Immature natural killer cell (primary cell): ENCODE measurements at regions not wholly inside any gene's neighbourhood (a gene's known extent, or its start where the extent isn't known, plus 50 kb on each side); places are given as distances from the start of the nearest gene placed in this dataset.
"Not testable (repeated sequence)": the region's sequence is repeated elsewhere in the genome, so short reads cannot be mapped to it uniquely, and the experiment has no call there.

Source experiments
- DNase-seq, 3 donors: peaks; one replicate each; pipeline ENCODE4 v3.0.0; 2022; ENCODE audit warnings: mixed read lengths in 1 of 3
- H3K27ac Mint-ChIP-seq, 6 donors: one replicate each; pipeline ENCODE4 v1.8.0; 2020; ENCODE audit warnings: mixed read lengths in 6 of 6, mild to moderate bottlenecking in 5 of 6, inconsistent platforms in 4 of 6, moderate library complexity in 3 of 6
- H3K27me3 Mint-ChIP-seq, 3 donors: one replicate each; pipeline ENCODE4 v1.8.0; 2020 to 2021; ENCODE audit warnings: low read depth in 3 of 3, mild to moderate bottlenecking in 3 of 3, mixed read lengths in 3 of 3, moderate library complexity in 3 of 3, inconsistent platforms in 1 of 3
- H3K36me3 Mint-ChIP-seq, 3 donors: one replicate each; pipeline ENCODE4 v1.8.0; 2020; ENCODE audit warnings: mixed read lengths in 3 of 3, inconsistent platforms in 2 of 3, mild to moderate bottlenecking in 2 of 3
- H3K4me1 Mint-ChIP-seq, 2 donors: one replicate each; pipeline ENCODE4 v1.8.0; 2020; ENCODE audit warnings: inconsistent platforms in 2 of 2, mild to moderate bottlenecking in 2 of 2, mixed read lengths in 2 of 2, moderate library complexity in 1 of 2
- H3K4me3 Mint-ChIP-seq, 5 donors: one replicate each; pipeline ENCODE4 v1.8.0; 2020; ENCODE audit warnings: mild to moderate bottlenecking in 5 of 5, mixed read lengths in 5 of 5, inconsistent platforms in 3 of 5, moderate library complexity in 3 of 5
- H3K9me3 Mint-ChIP-seq, 6 donors: one replicate each; pipeline ENCODE4 v1.8.0; 2020; ENCODE audit warnings: mild to moderate bottlenecking in 6 of 6, mixed read lengths in 6 of 6, inconsistent platforms in 4 of 6, moderate library complexity in 3 of 6

- not testable (repeated sequence) for H3K27ac Mint-ChIP-seq, H3K36me3 Mint-ChIP-seq, H3K9me3 Mint-ChIP-seq, H3K4me1 Mint-ChIP-seq, H3K4me3 Mint-ChIP-seq, H3K27me3 Mint-ChIP-seq, DNase-seq
Measured at GRCh38 chr18:9007700-9008099, 94.8 kb upstream of the NDUFV2 start.

GRCh38 chr18:9008200-9008708, 94.2 kb upstream of the NDUFV2 start:
- H3K9me3 Mint-ChIP-seq, result peaks cover 0 to 2% (median 0%) of the 10 kb centered on the region in 6 donors
- H3K4me3 Mint-ChIP-seq, result no peak overlapping the region
- H3K27me3 Mint-ChIP-seq, result peaks cover 1 to 8% (median 5%) of the 10 kb centered on the region in 3 donors
- no peaks in the 10 kb centered on the region for H3K4me1 Mint-ChIP-seq
- H3K27ac Mint-ChIP-seq, result no peak overlapping the region
- H3K36me3 Mint-ChIP-seq, result no peaks in the 10 kb centered on the region
- DNase-seq, result no peak

- H3K9me3 Mint-ChIP-seq, result peaks cover 0 to 2% (median 0%) of the 10 kb centered on the region in 6 donors
- peaks cover 0 to 4% (median 1%) of the 10 kb centered on the region in 3 donors for H3K27me3 Mint-ChIP-seq
- no peaks in the 10 kb centered on the region for H3K36me3 Mint-ChIP-seq
- no peak for DNase-seq
- no peak overlapping the region for H3K4me3 Mint-ChIP-seq
- no peaks in the 10 kb centered on the region for H3K4me1 Mint-ChIP-seq
- no peak overlapping the region for H3K27ac Mint-ChIP-seq
Measured at GRCh38 chr18:9008709-9009635, 93.5 kb upstream of the NDUFV2 start.

GRCh38 chr18:9009703-9010488, 92.6 kb upstream of the NDUFV2 start:
- no peak overlapping the region for H3K4me3 Mint-ChIP-seq
- H3K27ac Mint-ChIP-seq, result no peak overlapping the region
- no peaks in the 10 kb centered on the region for H3K9me3 Mint-ChIP-seq
- H3K27me3 Mint-ChIP-seq, result peaks cover 1 to 4% (median 2%) of the 10 kb centered on the region in 3 donors
- H3K4me1 Mint-ChIP-seq, result no peaks in the 10 kb centered on the region
- no peak for DNase-seq
- no peaks in the 10 kb centered on the region for H3K36me3 Mint-ChIP-seq

GRCh38 chr18:9011431-9011830, 91.1 kb upstream of the NDUFV2 start:
- H3K27ac Mint-ChIP-seq, result no peak overlapping the region
- no peak for DNase-seq
- peaks cover 0 to 4% (median 2%) of the 10 kb centered on the region in 3 donors for H3K27me3 Mint-ChIP-seq
- no peaks in the 10 kb centered on the region for H3K4me1 Mint-ChIP-seq
- no peaks in the 10 kb centered on the region for H3K36me3 Mint-ChIP-seq
- no peaks in the 10 kb centered on the region for H3K9me3 Mint-ChIP-seq
- H3K4me3 Mint-ChIP-seq, result no peak overlapping the region

- H3K4me1 Mint-ChIP-seq, result peaks cover 0 to 6% of the 10 kb centered on the region in 2 donors
- H3K27me3 Mint-ChIP-seq, result peaks cover 0 to 4% (median 2%) of the 10 kb centered on the region in 3 donors
- H3K36me3 Mint-ChIP-seq, result no peaks in the 10 kb centered on the region
- no peaks in the 10 kb centered on the region for H3K9me3 Mint-ChIP-seq
- no peak overlapping the region for H3K27ac Mint-ChIP-seq
- DNase-seq, result no peak
- H3K4me3 Mint-ChIP-seq, result no peak overlapping the region
Measured at GRCh38 chr18:9013926-9014373, 88.5 kb upstream of the NDUFV2 start.

- no peak for DNase-seq
- Mint-ChIP-seq H3K4me1 (peaks cover 0 to 6% of the 10 kb centered on the region in 2 donors), H3K9me3 (no peaks in the 10 kb centered on the region), H3K4me3 (no peak overlapping the region), H3K27me3 (peaks cover 0 to 2% (median 0%) of the 10 kb centered on the region in 3 donors), H3K36me3 (no peaks in the 10 kb centered on the region), H3K27ac (no peak overlapping the region)
Measured at GRCh38 chr18:9015689-9016088, 86.8 kb upstream of the NDUFV2 start.

- peak overlapping the region in 1 of 5 donors; percentile 82 for H3K4me3 Mint-ChIP-seq
- no peak for DNase-seq
- H3K27me3 Mint-ChIP-seq, result peaks cover 0 to 2% (median 0%) of the 10 kb centered on the region in 3 donors
- peaks cover 0 to 6% of the 10 kb centered on the region in 2 donors for H3K4me1 Mint-ChIP-seq
- no peaks in the 10 kb centered on the region for H3K36me3 Mint-ChIP-seq
- no peaks in the 10 kb centered on the region for H3K9me3 Mint-ChIP-seq
- H3K27ac Mint-ChIP-seq, result no peak overlapping the region
Measured at GRCh38 chr18:9016633-9017166, 85.8 kb upstream of the NDUFV2 start.

- peaks cover 0 to 6% of the 10 kb centered on the region in 2 donors for H3K4me1 Mint-ChIP-seq
- H3K9me3 Mint-ChIP-seq, result no peaks in the 10 kb centered on the region
- peak overlapping the region; percentile 24 to 82 (median 67) for H3K4me3 Mint-ChIP-seq
- DNase-seq, result peak; percentile 5 to 14 (median 6)
- H3K27ac Mint-ChIP-seq, result no peak overlapping the region
- peaks cover 0 to 2% (median 0%) of the 10 kb centered on the region in 3 donors for H3K27me3 Mint-ChIP-seq
- no peaks in the 10 kb centered on the region for H3K36me3 Mint-ChIP-seq
Measured at GRCh38 chr18:9017167-9017904, 85.2 kb upstream of the NDUFV2 start.

GRCh38 chr18:9017905-9018227, 84.6 kb upstream of the NDUFV2 start:
- Mint-ChIP-seq H3K27ac (no peak overlapping the region), H3K27me3 (peaks cover 0 to 2% (median 0%) of the 10 kb centered on the region in 3 donors), H3K4me3 (peak overlapping the region in 1 of 5 donors; percentile 20), H3K9me3 (no peaks in the 10 kb centered on the region), H3K36me3 (no peaks in the 10 kb centered on the region), H3K4me1 (peaks cover 0 to 6% of the 10 kb centered on the region in 2 donors)
- no peak for DNase-seq

- Mint-ChIP-seq H3K9me3 (no peaks in the 10 kb centered on the region), H3K27me3 (peaks cover 0 to 2% (median 0%) of the 10 kb centered on the region in 3 donors), H3K36me3 (no peaks in the 10 kb centered on the region), H3K27ac (no peak overlapping the region), H3K4me3 (no peak overlapping the region), H3K4me1 (peaks cover 0 to 6% of the 10 kb centered on the region in 2 donors)
- no peak for DNase-seq
Measured at GRCh38 chr18:9019135-9019534, 83.4 kb upstream of the NDUFV2 start.

- Mint-ChIP-seq H3K4me1 (peaks cover 0 to 6% of the 10 kb centered on the region in 2 donors), H3K36me3 (no peaks in the 10 kb centered on the region), H3K9me3 (no peaks in the 10 kb centered on the region), H3K27ac (no peak overlapping the region), H3K27me3 (peaks cover 0 to 2% (median 0%) of the 10 kb centered on the region in 3 donors), H3K4me3 (no peak overlapping the region)
- no peak for DNase-seq
Measured at GRCh38 chr18:9020221-9020620, 82.3 kb upstream of the NDUFV2 start.

GRCh38 chr18:9021458-9021857, 81.0 kb upstream of the NDUFV2 start:
- Mint-ChIP-seq H3K27me3 (peaks cover 0 to 2% (median 1%) of the 10 kb centered on the region in 3 donors), H3K4me3 (no peak overlapping the region), H3K27ac (no peak overlapping the region), H3K36me3 (no peaks in the 10 kb centered on the region), H3K9me3 (peaks cover 0 to 3% (median 0%) of the 10 kb centered on the region in 6 donors), H3K4me1 (peaks cover 0 to 6% of the 10 kb centered on the region in 2 donors)
- no peak for DNase-seq
